ENCODE measurements at regions not wholly inside any gene's neighbourhood (a gene's known extent, or its start where the extent isn't known, plus 50 kb on each side); places are given as distances from the start of the nearest gene placed in this dataset.

DNA sequence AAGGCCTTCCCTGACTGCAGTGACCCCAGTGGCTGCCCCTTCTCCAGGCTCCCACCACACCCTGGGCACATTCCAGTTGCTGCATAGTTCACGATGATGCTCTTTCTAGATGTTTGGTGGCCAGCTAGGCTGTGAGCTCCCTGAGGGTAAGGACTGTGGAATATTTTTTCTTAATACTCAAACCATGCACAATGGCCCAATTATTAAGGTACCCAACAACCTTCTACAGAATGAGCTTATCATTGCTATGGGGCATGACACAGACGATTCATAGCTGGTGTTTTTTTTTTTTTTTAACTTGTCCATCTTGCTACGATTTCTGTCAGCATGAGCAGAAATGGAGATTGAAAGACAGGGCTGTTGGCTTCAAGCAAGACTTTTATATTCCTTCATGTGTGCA is 68.9 kb upstream of the CLDN14 start:
- TF ChIP-seq, protein P1, sequence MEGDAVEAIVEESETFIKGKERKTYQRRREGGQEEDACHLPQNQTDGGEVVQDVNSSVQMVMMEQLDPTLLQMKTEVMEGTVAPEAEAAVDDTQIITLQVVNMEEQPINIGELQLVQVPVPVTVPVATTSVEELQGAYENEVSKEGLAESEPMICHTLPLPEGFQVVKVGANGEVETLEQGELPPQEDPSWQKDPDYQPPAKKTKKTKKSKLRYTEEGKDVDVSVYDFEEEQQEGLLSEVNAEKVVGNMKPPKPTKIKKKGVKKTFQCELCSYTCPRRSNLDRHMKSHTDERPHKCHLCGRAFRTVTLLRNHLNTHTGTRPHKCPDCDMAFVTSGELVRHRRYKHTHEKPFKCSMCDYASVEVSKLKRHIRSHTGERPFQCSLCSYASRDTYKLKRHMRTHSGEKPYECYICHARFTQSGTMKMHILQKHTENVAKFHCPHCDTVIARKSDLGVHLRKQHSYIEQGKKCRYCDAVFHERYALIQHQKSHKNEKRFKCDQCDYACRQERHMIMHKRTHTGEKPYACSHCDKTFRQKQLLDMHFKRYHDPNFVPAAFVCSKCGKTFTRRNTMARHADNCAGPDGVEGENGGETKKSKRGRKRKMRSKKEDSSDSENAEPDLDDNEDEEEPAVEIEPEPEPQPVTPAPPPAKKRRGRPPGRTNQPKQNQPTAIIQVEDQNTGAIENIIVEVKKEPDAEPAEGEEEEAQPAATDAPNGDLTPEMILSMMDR (conservative IDR thresholded peaks at IDR 0.05; ENCODE audit: low read length): no peak
- no peak for TF ChIP-seq EZH2phosphoT487 (IDR thresholded peaks at IDR 0.05; ENCODE audit: borderline replicate concordance)
